GM23338 (cell line): ENCODE measurements at regions not wholly inside any gene's neighbourhood (a gene's known extent, or its start where the extent isn't known, plus 50 kb on each side); places are given as distances from the start of the nearest gene placed in this dataset.

Experiments
- EZH2phosphoT487 ChIP-seq: fragments of 200-600 bp; sonication (generic); IDR thresholded peaks from one replicate; pipeline ENCODE4 v1.8.1; 2018; ENCODE audit warnings: antibody characterized with exemption; ENCODE audit not compliant: unreplicated experiment
- POLR2AphosphoS5 ChIP-seq: IDR thresholded peaks from 2 replicates; pipeline ENCODE4 v1.6.1; 2016; ENCODE audit warnings: antibody characterized with exemption, low read depth
- TF ChIP-seq, protein P1 (sequence below), 2 experiments: fragments of 200-600 bp in 1 of 2; sonication (generic) in 1 of 2; conservative IDR thresholded peaks; 2 replicates each; pipeline versions ENCODE4 v1.5.1 to v1.6.1; 2016 to 2017; ENCODE audit warnings: antibody characterized with exemption in 2 of 2, low read depth in 2 of 2, mild to moderate bottlenecking in 2 of 2, moderate library complexity in 1 of 2

DNA sequence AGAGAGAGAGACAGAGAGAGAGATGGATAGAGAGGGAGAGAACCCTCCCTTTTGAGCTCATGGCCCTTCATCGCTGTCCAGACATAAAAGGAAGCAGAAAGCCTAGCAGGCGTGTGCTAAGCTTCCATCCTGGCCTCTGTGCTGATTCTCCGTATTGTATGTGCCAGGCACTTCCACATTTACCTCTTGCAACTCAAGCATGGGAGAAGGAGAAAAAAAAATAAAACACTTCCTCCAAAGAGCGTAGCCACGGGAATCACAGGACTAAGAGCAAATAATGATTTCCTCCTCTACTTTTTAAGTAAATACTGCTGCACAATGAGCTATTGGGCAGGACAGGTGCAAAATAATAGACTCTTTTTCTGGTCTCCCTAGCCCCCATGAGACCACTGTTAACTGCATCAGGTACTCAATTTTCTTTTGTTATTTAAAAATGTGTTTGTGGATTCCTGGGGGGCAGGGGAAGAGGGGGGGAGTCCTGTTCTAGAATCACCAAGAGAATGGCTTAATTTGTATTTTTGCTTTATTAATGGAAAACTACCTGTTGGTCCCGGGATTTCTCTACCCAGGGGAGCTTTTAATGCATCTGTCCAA lies 154.3 kb downstream of the NXPE2 start:
- TF ChIP-seq, protein P1, sequence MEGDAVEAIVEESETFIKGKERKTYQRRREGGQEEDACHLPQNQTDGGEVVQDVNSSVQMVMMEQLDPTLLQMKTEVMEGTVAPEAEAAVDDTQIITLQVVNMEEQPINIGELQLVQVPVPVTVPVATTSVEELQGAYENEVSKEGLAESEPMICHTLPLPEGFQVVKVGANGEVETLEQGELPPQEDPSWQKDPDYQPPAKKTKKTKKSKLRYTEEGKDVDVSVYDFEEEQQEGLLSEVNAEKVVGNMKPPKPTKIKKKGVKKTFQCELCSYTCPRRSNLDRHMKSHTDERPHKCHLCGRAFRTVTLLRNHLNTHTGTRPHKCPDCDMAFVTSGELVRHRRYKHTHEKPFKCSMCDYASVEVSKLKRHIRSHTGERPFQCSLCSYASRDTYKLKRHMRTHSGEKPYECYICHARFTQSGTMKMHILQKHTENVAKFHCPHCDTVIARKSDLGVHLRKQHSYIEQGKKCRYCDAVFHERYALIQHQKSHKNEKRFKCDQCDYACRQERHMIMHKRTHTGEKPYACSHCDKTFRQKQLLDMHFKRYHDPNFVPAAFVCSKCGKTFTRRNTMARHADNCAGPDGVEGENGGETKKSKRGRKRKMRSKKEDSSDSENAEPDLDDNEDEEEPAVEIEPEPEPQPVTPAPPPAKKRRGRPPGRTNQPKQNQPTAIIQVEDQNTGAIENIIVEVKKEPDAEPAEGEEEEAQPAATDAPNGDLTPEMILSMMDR (conservative IDR thresholded peaks at IDR 0.05; ENCODE audit: low read depth in 2 of 2), result no peak
- TF ChIP-seq EZH2phosphoT487 (no peak), POLR2AphosphoS5 (no peak)
